ENCODE measurements at regions not wholly inside any gene's neighbourhood (a gene's known extent, or its start where the extent isn't known, plus 50 kb on each side); places are given as distances from the start of the nearest gene placed in this dataset.
"Not testable (repeated sequence)": the region's sequence is repeated elsewhere in the genome, so short reads cannot be mapped to it uniquely, and the experiment has no call there.

GRCh38 chr6:167747645-167748044, 79.1 kb upstream of the AFDN start:
- in situ Hi-C loops (cut with HindIII; ENCODE audit: low pct_ligation_motif_present, low sequenced_read_pairs) = no loop called here
- Histone ChIP-seq H3K27me3 (replicated peaks) (no peaks in the 10 kb centered on the region), H3K27ac (no peak overlapping the region), H3K4me3 (ENCODE audit: low read depth, low read length) (no peak overlapping the region), H3K36me3 (replicated peaks) (no peaks in the 10 kb centered on the region)
- DNase-seq = no peak
- TF ChIP-seq, protein P1, sequence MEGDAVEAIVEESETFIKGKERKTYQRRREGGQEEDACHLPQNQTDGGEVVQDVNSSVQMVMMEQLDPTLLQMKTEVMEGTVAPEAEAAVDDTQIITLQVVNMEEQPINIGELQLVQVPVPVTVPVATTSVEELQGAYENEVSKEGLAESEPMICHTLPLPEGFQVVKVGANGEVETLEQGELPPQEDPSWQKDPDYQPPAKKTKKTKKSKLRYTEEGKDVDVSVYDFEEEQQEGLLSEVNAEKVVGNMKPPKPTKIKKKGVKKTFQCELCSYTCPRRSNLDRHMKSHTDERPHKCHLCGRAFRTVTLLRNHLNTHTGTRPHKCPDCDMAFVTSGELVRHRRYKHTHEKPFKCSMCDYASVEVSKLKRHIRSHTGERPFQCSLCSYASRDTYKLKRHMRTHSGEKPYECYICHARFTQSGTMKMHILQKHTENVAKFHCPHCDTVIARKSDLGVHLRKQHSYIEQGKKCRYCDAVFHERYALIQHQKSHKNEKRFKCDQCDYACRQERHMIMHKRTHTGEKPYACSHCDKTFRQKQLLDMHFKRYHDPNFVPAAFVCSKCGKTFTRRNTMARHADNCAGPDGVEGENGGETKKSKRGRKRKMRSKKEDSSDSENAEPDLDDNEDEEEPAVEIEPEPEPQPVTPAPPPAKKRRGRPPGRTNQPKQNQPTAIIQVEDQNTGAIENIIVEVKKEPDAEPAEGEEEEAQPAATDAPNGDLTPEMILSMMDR (IDR thresholded peaks at IDR 0.05; ENCODE audit: low read depth, low read length, missing control alignments) = no peak

- H3K27me3 ChIP-seq (replicated peaks) = no peaks in the 10 kb centered on the region
- no peak overlapping the region for H3K4me3 ChIP-seq (ENCODE audit: low read depth, low read length)
- no peak for DNase-seq
- no peak overlapping the region for H3K27ac ChIP-seq
- TF ChIP-seq, protein P1 (IDR thresholded peaks at IDR 0.05; ENCODE audit: low read depth, low read length, missing control alignments) = no peak
- in situ Hi-C loops (cut with HindIII; ENCODE audit: low pct_ligation_motif_present, low sequenced_read_pairs) = no loop called here
- no peaks in the 10 kb centered on the region for H3K36me3 ChIP-seq (replicated peaks)
Measured at GRCh38 chr6:167748046-167748445, 78.7 kb upstream of the AFDN start.

DNA sequence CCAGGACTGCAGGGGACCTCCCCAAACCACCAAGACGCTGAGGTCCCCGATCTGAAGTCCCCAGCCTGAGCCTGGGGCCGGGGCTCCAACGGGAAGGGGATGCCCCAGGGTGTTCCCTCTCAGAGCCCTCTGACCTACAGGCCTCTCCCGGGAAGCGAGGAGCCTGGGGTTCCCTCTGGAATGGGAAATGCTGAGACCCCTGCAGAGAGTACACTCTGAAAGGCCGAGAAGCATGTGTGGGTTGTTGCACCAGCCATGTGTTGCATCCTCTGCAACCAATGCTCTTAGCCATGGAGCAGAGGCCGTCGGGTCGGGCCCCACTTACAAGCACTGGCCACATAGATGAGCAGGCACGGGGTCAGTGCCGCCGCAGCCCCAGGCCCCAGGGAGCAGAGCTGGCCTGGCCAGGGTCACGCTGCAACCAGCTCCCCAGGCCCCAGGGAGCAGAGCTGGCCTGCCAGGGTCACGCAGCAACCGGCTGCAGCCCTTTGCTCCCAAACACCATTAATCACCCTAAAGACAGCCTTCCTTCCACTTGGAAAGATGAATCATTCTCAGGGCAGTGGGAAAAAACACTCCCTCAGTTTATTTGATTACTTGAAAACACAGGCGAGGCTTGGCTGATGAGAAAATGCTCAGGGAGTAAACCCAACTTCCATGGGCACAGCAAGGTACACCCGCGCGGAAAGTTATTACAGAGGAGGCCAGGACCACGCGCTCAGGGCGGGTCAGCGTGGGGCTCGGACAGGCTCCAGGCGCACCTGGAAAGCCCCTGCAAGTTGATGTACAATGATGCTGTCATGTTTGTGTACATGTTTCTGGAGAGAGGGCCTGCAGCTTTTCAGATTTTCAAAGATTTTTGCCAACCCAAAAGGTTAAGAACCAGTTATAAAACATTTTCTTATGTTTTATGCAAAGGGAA, 78.0 kb upstream of the AFDN start:
- no peaks in the 10 kb centered on the region for H3K27me3 ChIP-seq (replicated peaks)
- no peak overlapping the region for H3K4me3 ChIP-seq (ENCODE audit: low read depth, low read length)
- H3K36me3 ChIP-seq (replicated peaks) = no peaks in the 10 kb centered on the region
- TF ChIP-seq, protein P1 (IDR thresholded peaks at IDR 0.05; ENCODE audit: low read depth, low read length, missing control alignments) = no peak
- DNase-seq = no peak
- H3K27ac ChIP-seq = no peak overlapping the region
- in situ Hi-C loops (cut with HindIII; ENCODE audit: low pct_ligation_motif_present, low sequenced_read_pairs) = no loop called here

DNA sequence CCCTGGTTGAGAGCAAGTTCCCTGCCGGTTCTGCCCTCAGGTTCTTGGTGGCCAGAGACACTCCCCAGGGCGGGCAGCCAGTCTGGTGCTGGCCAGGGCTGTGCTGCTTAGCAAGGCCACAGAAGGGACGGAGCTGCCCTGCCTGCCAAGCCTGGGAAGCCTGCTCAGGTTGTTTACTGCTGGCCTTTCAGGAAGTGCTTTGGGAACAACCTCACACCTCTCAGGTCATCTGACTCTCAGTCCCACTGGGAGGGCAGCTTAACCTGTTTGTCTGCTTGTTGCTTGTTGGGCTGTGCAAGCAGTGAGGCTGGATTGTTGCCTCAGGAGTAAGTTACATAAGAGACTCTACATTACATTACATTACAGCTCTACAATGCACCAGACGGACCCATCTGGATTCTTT, 75.8 kb upstream of the AFDN start:
- H3K27ac ChIP-seq = no peak overlapping the region
- in situ Hi-C loops (cut with HindIII; ENCODE audit: low pct_ligation_motif_present, low sequenced_read_pairs) = no loop called here
- H3K27me3 ChIP-seq (replicated peaks) = no peaks in the 10 kb centered on the region
- DNase-seq = no peak
- no peaks in the 10 kb centered on the region for H3K36me3 ChIP-seq (replicated peaks)
- H3K4me3 ChIP-seq (ENCODE audit: low read depth, low read length) = no peak overlapping the region
- TF ChIP-seq, protein P1 (IDR thresholded peaks at IDR 0.05; ENCODE audit: low read depth, low read length, missing control alignments) = no peak

DNA sequence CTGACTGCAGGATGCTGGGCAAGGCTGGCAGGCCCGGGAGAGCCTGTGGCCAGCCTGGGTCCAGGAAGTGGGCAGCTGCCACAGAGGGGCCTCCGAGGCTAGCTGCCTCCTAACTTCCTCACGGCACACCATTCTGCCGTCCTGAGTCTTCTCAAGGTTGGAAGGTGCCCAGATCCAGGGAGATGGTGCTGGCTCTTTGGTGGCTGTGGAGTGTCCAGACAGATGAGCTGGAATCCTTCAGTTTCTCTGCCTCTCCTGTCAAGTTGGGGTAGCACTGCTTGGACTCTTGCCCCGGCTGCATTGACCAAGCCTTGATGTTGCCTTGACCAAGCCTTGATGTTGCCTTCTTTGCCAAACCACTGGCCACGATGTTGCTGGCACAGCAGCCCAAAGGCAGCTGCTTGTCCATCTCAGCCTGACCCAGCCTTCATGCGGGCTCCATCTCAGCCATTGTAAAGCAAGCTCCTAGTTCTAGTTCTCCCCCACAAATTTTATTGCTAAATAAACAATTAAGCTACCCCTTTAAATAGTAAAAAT, 75.1 kb upstream of the AFDN start:
- H3K27me3 ChIP-seq (replicated peaks) = no peaks in the 10 kb centered on the region
- no peak overlapping the region for H3K4me3 ChIP-seq (ENCODE audit: low read depth, low read length)
- in situ Hi-C loops (cut with HindIII; ENCODE audit: low pct_ligation_motif_present, low sequenced_read_pairs) = no loop called here
- H3K36me3 ChIP-seq (replicated peaks) = no peaks in the 10 kb centered on the region
- TF ChIP-seq, protein P1 (IDR thresholded peaks at IDR 0.05; ENCODE audit: low read depth, low read length, missing control alignments) = no peak
- no peak overlapping the region for H3K27ac ChIP-seq
- no peak for DNase-seq

GRCh38 chr6:167753281-167753680, 73.4 kb upstream of the AFDN start:
- DNase-seq; H3K27me3 ChIP-seq (replicated peaks); H3K27ac ChIP-seq; H3K36me3 ChIP-seq (replicated peaks); in situ Hi-C loops (cut with HindIII; ENCODE audit: low pct_ligation_motif_present, low sequenced_read_pairs); H3K4me3 ChIP-seq (ENCODE audit: low read depth, low read length): not testable (repeated sequence)
